ENCODE measurements at regions not wholly inside any gene's neighbourhood (a gene's known extent, or its start where the extent isn't known, plus 50 kb on each side); places are given as distances from the start of the nearest gene placed in this dataset.

- in situ Hi-C loops (cut with HindIII; ENCODE audit: low pct_unique_long_range_greater_than_20kb, low sequenced_read_pairs): no loop called here
- DNase-seq (ENCODE audit: low read depth): no peak
Observed at GRCh38 chr6:100130630-100131029, 136.6 kb upstream of the MCHR2 start.

GRCh38 chr6:100126790-100127484 is 132.9 kb upstream of the MCHR2 start:
- in situ Hi-C loops (cut with HindIII; ENCODE audit: low pct_unique_long_range_greater_than_20kb, low sequenced_read_pairs): no loop called here
- DNase-seq (ENCODE audit: low read depth): no peak

- DNase-seq (ENCODE audit: low read depth): no peak
- in situ Hi-C loops (cut with HindIII; ENCODE audit: low pct_unique_long_range_greater_than_20kb, low sequenced_read_pairs): loop anchor here (25.0 kb wide), 2 partner anchors 190 to 515 kb away; no protein-coding TSS in a partner anchor
Observed at GRCh38 chr6:100121854-100122609, 128.0 kb upstream of the MCHR2 start.

- in situ Hi-C loops (cut with HindIII; ENCODE audit: low pct_unique_long_range_greater_than_20kb, low sequenced_read_pairs): loop anchor here (10.0 to 25.0 kb wide), 3 partner anchors 56 to 518 kb away; no protein-coding TSS in a partner anchor
- DNase-seq (ENCODE audit: low read depth): no peak
Observed at GRCh38 chr6:100119261-100119660, 125.2 kb upstream of the MCHR2 start.

- in situ Hi-C loops (cut with HindIII; ENCODE audit: low pct_unique_long_range_greater_than_20kb, low sequenced_read_pairs): loop anchor here (10.0 to 25.0 kb wide), 3 partner anchors 56 to 519 kb away; no protein-coding TSS in a partner anchor
Observed at GRCh38 chr6:100118301-100118700, 124.3 kb upstream of the MCHR2 start.

GRCh38 chr6:100117680-100118079 is 123.7 kb upstream of the MCHR2 start:
- DNase-seq (ENCODE audit: low read depth): no peak
- in situ Hi-C loops (cut with HindIII; ENCODE audit: low pct_unique_long_range_greater_than_20kb, low sequenced_read_pairs): loop anchor here (10.0 to 25.0 kb wide), 3 partner anchors 57 to 520 kb away; no protein-coding TSS in a partner anchor

More at GRCh38 chr6:100118301-100118700, 124.3 kb upstream of the MCHR2 start:
- no peak for DNase-seq (ENCODE audit: low read depth)

- DNase-seq (ENCODE audit: low read depth): peak; percentile 62
- in situ Hi-C loops (cut with HindIII; ENCODE audit: low pct_unique_long_range_greater_than_20kb, low sequenced_read_pairs): loop anchor here (10.0 to 25.0 kb wide), 3 partner anchors 58 to 521 kb away; no protein-coding TSS in a partner anchor
Observed at GRCh38 chr6:100116411-100117194, 122.6 kb upstream of the MCHR2 start.

- DNase-seq (ENCODE audit: low read depth): no peak
- in situ Hi-C loops (cut with HindIII; ENCODE audit: low pct_unique_long_range_greater_than_20kb, low sequenced_read_pairs): loop anchor here (10.0 to 25.0 kb wide), 3 partner anchors 59 to 522 kb away; no protein-coding TSS in a partner anchor
Observed at GRCh38 chr6:100115407-100116101, 121.5 kb upstream of the MCHR2 start.

- DNase-seq (ENCODE audit: low read depth): no peak
- in situ Hi-C loops (cut with HindIII; ENCODE audit: low pct_unique_long_range_greater_than_20kb, low sequenced_read_pairs): loop anchor here (10.0 to 25.0 kb wide), 3 partner anchors 62 to 524 kb away; no protein-coding TSS in a partner anchor
Observed at GRCh38 chr6:100112855-100113508, 119.0 kb upstream of the MCHR2 start.

- DNase-seq (ENCODE audit: low read depth): no peak
- in situ Hi-C loops (cut with HindIII; ENCODE audit: low pct_unique_long_range_greater_than_20kb, low sequenced_read_pairs): loop anchor here (25.0 kb wide), 2 partner anchors 206 to 531 kb away; no protein-coding TSS in a partner anchor
Observed at GRCh38 chr6:100105919-100106529, 112.0 kb upstream of the MCHR2 start.

GRCh38 chr6:100105138-100105537 is 111.1 kb upstream of the MCHR2 start:
- in situ Hi-C loops (cut with HindIII; ENCODE audit: low pct_unique_long_range_greater_than_20kb, low sequenced_read_pairs): loop anchor here (25.0 kb wide), 2 partner anchors 207 to 532 kb away; no protein-coding TSS in a partner anchor

GRCh38 chr6:100103931-100104330 is 109.9 kb upstream of the MCHR2 start:
- no peak for DNase-seq (ENCODE audit: low read depth)
- in situ Hi-C loops (cut with HindIII; ENCODE audit: low pct_unique_long_range_greater_than_20kb, low sequenced_read_pairs): loop anchor here (25.0 kb wide), 2 partner anchors 208 to 533 kb away; no protein-coding TSS in a partner anchor

More at GRCh38 chr6:100105138-100105537, 111.1 kb upstream of the MCHR2 start:
- no peak for DNase-seq (ENCODE audit: low read depth)

- in situ Hi-C loops (cut with HindIII; ENCODE audit: low pct_unique_long_range_greater_than_20kb, low sequenced_read_pairs): loop anchor here (25.0 kb wide), 2 partner anchors 209 to 534 kb away; no protein-coding TSS in a partner anchor
- DNase-seq (ENCODE audit: low read depth): no peak
Observed at GRCh38 chr6:100103194-100103593, 109.2 kb upstream of the MCHR2 start.

GRCh38 chr6:100101644-100102043 is 107.6 kb upstream of the MCHR2 start:
- no peak for DNase-seq (ENCODE audit: low read depth)
- in situ Hi-C loops (cut with HindIII; ENCODE audit: low pct_unique_long_range_greater_than_20kb, low sequenced_read_pairs): loop anchor here (25.0 kb wide), 2 partner anchors 211 to 536 kb away; no protein-coding TSS in a partner anchor

GRCh38 chr6:100100776-100101175 is 106.8 kb upstream of the MCHR2 start:
- in situ Hi-C loops (cut with HindIII; ENCODE audit: low pct_unique_long_range_greater_than_20kb, low sequenced_read_pairs): loop anchor here (25.0 kb wide), 2 partner anchors 212 to 537 kb away; no protein-coding TSS in a partner anchor
- no peak for DNase-seq (ENCODE audit: low read depth)

All from Caki2 (cell line).